ENCODE measurements at regions not wholly inside any gene's neighbourhood (a gene's known extent, or its start where the extent isn't known, plus 50 kb on each side); places are given as distances from the start of the nearest gene placed in this dataset.

- 81% methylated on average over 23 of the region's 23 CpGs for WGBS
- no peaks in the 10 kb centered on the region for H3K27me3 ChIP-seq (replicated peaks; ENCODE audit: insufficient read depth)
- H3K4me1 ChIP-seq (replicated peaks), result no peaks in the 10 kb centered on the region
- intact Hi-C loops (cut with DNase I), result no loop called here
- DNase-seq (ENCODE audit: low spot score), result no peak
- no peak overlapping the region for H3K4me3 ChIP-seq
- TF ChIP-seq POLR2A (IDR thresholded peaks at IDR 0.05), result no peak
- TF ChIP-seq, protein P1, sequence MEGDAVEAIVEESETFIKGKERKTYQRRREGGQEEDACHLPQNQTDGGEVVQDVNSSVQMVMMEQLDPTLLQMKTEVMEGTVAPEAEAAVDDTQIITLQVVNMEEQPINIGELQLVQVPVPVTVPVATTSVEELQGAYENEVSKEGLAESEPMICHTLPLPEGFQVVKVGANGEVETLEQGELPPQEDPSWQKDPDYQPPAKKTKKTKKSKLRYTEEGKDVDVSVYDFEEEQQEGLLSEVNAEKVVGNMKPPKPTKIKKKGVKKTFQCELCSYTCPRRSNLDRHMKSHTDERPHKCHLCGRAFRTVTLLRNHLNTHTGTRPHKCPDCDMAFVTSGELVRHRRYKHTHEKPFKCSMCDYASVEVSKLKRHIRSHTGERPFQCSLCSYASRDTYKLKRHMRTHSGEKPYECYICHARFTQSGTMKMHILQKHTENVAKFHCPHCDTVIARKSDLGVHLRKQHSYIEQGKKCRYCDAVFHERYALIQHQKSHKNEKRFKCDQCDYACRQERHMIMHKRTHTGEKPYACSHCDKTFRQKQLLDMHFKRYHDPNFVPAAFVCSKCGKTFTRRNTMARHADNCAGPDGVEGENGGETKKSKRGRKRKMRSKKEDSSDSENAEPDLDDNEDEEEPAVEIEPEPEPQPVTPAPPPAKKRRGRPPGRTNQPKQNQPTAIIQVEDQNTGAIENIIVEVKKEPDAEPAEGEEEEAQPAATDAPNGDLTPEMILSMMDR (IDR thresholded peaks at IDR 0.05), result no peak
- TF ChIP-seq POLR2AphosphoS5 (IDR thresholded peaks at IDR 0.05), result no peak
- H3K9me3 ChIP-seq, result no peaks in the 10 kb centered on the region
- no peak overlapping the region for H3K27ac ChIP-seq
- no peaks in the 10 kb centered on the region for H3K36me3 ChIP-seq
Observed at GRCh38 chr6:168741942-168742782, 301.2 kb downstream of the SMOC2 start.

GRCh38 chr6:168741305-168741704 lies 300.3 kb downstream of the SMOC2 start:
- no peaks in the 10 kb centered on the region for H3K9me3 ChIP-seq
- no peak overlapping the region for H3K4me3 ChIP-seq
- no peaks in the 10 kb centered on the region for H3K36me3 ChIP-seq
- no peaks in the 10 kb centered on the region for H3K27me3 ChIP-seq (replicated peaks; ENCODE audit: insufficient read depth)
- TF ChIP-seq POLR2AphosphoS5 (IDR thresholded peaks at IDR 0.05), result no peak
- DNase-seq (ENCODE audit: low spot score), result no peak
- no peaks in the 10 kb centered on the region for H3K4me1 ChIP-seq (replicated peaks)
- WGBS, result 96% methylated on average over 3 of the region's 3 CpGs
- no peak overlapping the region for H3K27ac ChIP-seq
- intact Hi-C loops (cut with DNase I), result no loop called here

DNA sequence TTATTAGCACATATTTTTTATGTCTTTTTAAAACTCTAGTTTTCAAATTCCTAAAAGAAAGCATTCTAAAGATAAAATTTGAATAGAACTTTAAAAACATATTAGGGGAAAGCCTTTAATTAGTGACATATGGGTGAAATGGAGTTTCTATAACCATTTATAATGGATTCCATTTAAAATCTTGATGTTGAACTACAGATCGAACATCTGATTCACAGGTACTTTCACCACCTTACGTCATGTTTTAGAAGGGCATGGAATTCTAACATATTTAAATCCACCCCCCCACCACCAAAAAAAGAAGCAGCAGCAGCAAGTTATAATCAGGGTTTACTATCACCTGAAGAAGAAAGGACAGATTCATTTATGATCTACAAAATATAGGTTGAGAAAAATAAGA lies 298.4 kb downstream of the SMOC2 start:
- Histone ChIP-seq H3K9me3 (no peaks in the 10 kb centered on the region), H3K4me1 (replicated peaks) (no peaks in the 10 kb centered on the region), H3K27ac (no peak overlapping the region), H3K36me3 (no peaks in the 10 kb centered on the region), H3K27me3 (replicated peaks; ENCODE audit: insufficient read depth) (no peaks in the 10 kb centered on the region), H3K4me3 (no peak overlapping the region)
- intact Hi-C loops (cut with DNase I), result no loop called here
- TF ChIP-seq, protein P1 (IDR thresholded peaks at IDR 0.05), result no peak
- no peak for TF ChIP-seq POLR2AphosphoS5 (IDR thresholded peaks at IDR 0.05)
- TF ChIP-seq POLR2A (IDR thresholded peaks at IDR 0.05), result no peak
- no peak for DNase-seq (ENCODE audit: low spot score)
- 91% methylated on average over 2 of the region's 2 CpGs for WGBS

DNA sequence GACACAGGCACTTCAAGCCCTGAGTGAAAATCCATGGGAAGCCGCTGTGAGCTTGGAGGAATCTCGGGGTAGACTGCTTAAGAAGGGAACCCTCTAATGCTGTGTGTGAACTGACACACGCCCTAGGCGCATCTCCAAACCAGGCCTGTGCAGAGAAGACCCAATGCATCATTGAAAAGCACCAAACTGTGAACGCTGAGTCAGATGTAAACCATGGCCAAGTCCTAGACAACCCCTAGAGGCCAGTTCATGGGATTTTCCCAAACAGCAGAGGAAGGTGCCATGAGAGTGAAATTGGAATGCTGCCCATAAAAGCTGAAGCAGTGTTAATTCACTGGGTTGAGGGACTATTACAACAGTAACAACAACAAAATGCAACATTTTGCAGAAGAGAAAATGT lies 296.5 kb downstream of the SMOC2 start:
- DNase-seq (ENCODE audit: low spot score), result no peak
- intact Hi-C loops (cut with DNase I), result no loop called here
- H3K36me3 ChIP-seq, result no peaks in the 10 kb centered on the region
- no peaks in the 10 kb centered on the region for H3K9me3 ChIP-seq
- 95% methylated on average over 5 of the region's 5 CpGs for WGBS
- H3K27ac ChIP-seq, result no peak overlapping the region
- no peaks in the 10 kb centered on the region for H3K27me3 ChIP-seq (replicated peaks; ENCODE audit: insufficient read depth)
- no peak for TF ChIP-seq POLR2A (IDR thresholded peaks at IDR 0.05)
- no peak for TF ChIP-seq POLR2AphosphoS5 (IDR thresholded peaks at IDR 0.05)
- no peak overlapping the region for H3K4me3 ChIP-seq
- no peaks in the 10 kb centered on the region for H3K4me1 ChIP-seq (replicated peaks)

DNA sequence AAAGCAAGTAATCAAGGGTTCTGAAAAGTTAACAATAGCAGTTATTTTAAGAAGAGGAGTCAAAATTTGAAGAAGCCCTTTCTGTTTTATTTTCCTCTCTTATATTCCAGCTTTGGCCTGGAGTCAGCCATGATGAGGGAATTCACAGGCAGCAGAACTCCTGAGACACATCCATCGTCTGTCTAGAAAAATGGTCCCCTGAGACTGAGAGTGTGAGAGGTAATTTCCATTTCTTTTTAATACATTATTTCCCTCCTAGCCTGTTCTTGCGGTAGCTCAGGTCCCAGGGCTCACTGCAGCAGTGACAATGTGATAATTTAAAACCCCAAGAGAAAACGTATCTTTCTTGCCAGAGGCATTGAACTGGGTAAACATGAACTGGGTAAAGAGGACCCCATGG lies 296.0 kb downstream of the SMOC2 start:
- H3K27me3 ChIP-seq (replicated peaks; ENCODE audit: insufficient read depth), result no peaks in the 10 kb centered on the region
- DNase-seq (ENCODE audit: low spot score), result no peak
- H3K27ac ChIP-seq, result no peak overlapping the region
- H3K4me1 ChIP-seq (replicated peaks), result no peaks in the 10 kb centered on the region
- H3K9me3 ChIP-seq, result no peaks in the 10 kb centered on the region
- TF ChIP-seq, protein P1 (IDR thresholded peaks at IDR 0.05), result no peak
- no peak for TF ChIP-seq POLR2A (IDR thresholded peaks at IDR 0.05)
- TF ChIP-seq POLR2AphosphoS5 (IDR thresholded peaks at IDR 0.05), result no peak
- H3K36me3 ChIP-seq, result no peaks in the 10 kb centered on the region
- 95% methylated on average over 3 of the region's 3 CpGs for WGBS
- intact Hi-C loops (cut with DNase I), result no loop called here
- H3K4me3 ChIP-seq, result no peak overlapping the region

- Histone ChIP-seq H3K27me3 (replicated peaks; ENCODE audit: insufficient read depth) (no peaks in the 10 kb centered on the region), H3K9me3 (no peaks in the 10 kb centered on the region), H3K27ac (no peak overlapping the region), H3K36me3 (no peaks in the 10 kb centered on the region), H3K4me3 (no peak overlapping the region), H3K4me1 (replicated peaks) (no peaks in the 10 kb centered on the region)
- intact Hi-C loops (cut with DNase I), result no loop called here
- TF ChIP-seq POLR2A (IDR thresholded peaks at IDR 0.05) (no peak), POLR2AphosphoS5 (IDR thresholded peaks at IDR 0.05) (no peak)
- TF ChIP-seq, protein P1 (IDR thresholded peaks at IDR 0.05), result no peak
- no peak for DNase-seq (ENCODE audit: low spot score)
Observed at GRCh38 chr6:168736039-168736438, 295.1 kb downstream of the SMOC2 start.
